HCEC 1CT (cell line): ENCODE measurements at regions not wholly inside any gene's neighbourhood (a gene's known extent, or its start where the extent isn't known, plus 50 kb on each side); places are given as distances from the start of the nearest gene placed in this dataset.

Experiments used
- DNase-seq: peaks from one replicate; pipeline ENCODE4 v3.0.0-alpha.2; 2017

- no peak for DNase-seq
Observed at GRCh38 chr13:104196611-104197010, 1130.4 kb upstream of the SLC10A2 start.

- no peak for DNase-seq
Observed at GRCh38 chr13:104181526-104182231, 1115.5 kb upstream of the SLC10A2 start.

- no peak for DNase-seq
Observed at GRCh38 chr13:104170980-104171555, 1104.9 kb upstream of the SLC10A2 start.

- DNase-seq = no peak
Observed at GRCh38 chr13:104163866-104164630, 1097.8 kb upstream of the SLC10A2 start.

- no peak for DNase-seq
Observed at GRCh38 chr13:104160536-104160935, 1094.3 kb upstream of the SLC10A2 start.

GRCh38 chr13:104143760-104144416, 1077.7 kb upstream of the SLC10A2 start:
- no peak for DNase-seq

- DNase-seq = no peak
Observed at GRCh38 chr13:104140552-104140951, 1074.3 kb upstream of the SLC10A2 start.

- DNase-seq = no peak
Observed at GRCh38 chr13:104137416-104137815, 1071.2 kb upstream of the SLC10A2 start.

GRCh38 chr13:104132849-104133248, 1066.6 kb upstream of the SLC10A2 start:
- no peak for DNase-seq

- DNase-seq = no peak
Observed at GRCh38 chr13:104114101-104114500, 1047.9 kb upstream of the SLC10A2 start.

- DNase-seq = no peak
Observed at GRCh38 chr13:104111031-104111430, 1044.8 kb upstream of the SLC10A2 start.

GRCh38 chr13:104106705-104107393, 1040.6 kb upstream of the SLC10A2 start:
- no peak for DNase-seq

GRCh38 chr13:104105418-104106355, 1039.5 kb upstream of the SLC10A2 start:
- DNase-seq = no peak

- no peak for DNase-seq
Observed at GRCh38 chr13:104099750-104100149, 1033.5 kb upstream of the SLC10A2 start.

GRCh38 chr13:104098421-104098820, 1032.2 kb upstream of the SLC10A2 start:
- DNase-seq = no peak

GRCh38 chr13:104086759-104087158, 1020.5 kb upstream of the SLC10A2 start:
- no peak for DNase-seq

GRCh38 chr13:104086210-104086609, 1020.0 kb upstream of the SLC10A2 start:
- no peak for DNase-seq

GRCh38 chr13:104085611-104086010, 1019.4 kb upstream of the SLC10A2 start:
- no peak for DNase-seq

GRCh38 chr13:104074326-104074725, 1008.1 kb upstream of the SLC10A2 start:
- no peak for DNase-seq

GRCh38 chr13:104071806-104072205, 1005.6 kb upstream of the SLC10A2 start:
- DNase-seq = no peak

- DNase-seq = no peak
Observed at GRCh38 chr13:104065328-104065727, 999.1 kb upstream of the SLC10A2 start.

- no peak for DNase-seq
Observed at GRCh38 chr13:104057861-104058260, 991.6 kb upstream of the SLC10A2 start.
